GM12878 (cell line): ENCODE measurements at regions not wholly inside any gene's neighbourhood (a gene's known extent, or its start where the extent isn't known, plus 50 kb on each side); places are given as distances from the start of the nearest gene placed in this dataset.

Experiments used
- ATAC-seq: fragments of 200-7000 bp; cut with Tn5 transposase; 3 replicates; pipeline ENCODE4 v1.9.1; 2020; ENCODE audit warnings: mild to moderate bottlenecking, moderate library complexity
- BruUV-seq: library from RNA; stranded (reverse); fragments of 400-500 nt; replicated peaks from 2 replicates; lab custom pipeline; 2021; lab: Mats Ljungman, UMichigan
- CTCF ChIA-PET: fragments of 300-600 bp; sonication (Branson Sonifier 250); formaldehyde crosslinking; extraction: SDS; loops from one replicate; lab custom pipeline; 2021; ENCODE audit warnings: inconsistent platforms; lab: Yijun Ruan, JAX
- POLR2A ChIA-PET: fragments of 350-600 bp; formaldehyde crosslinking; extraction: SDS; loops from one replicate; lab custom pipeline; 2021; ENCODE audit warnings: inconsistent platforms; lab: Charles Lee
- RAD21 ChIA-PET: fragments of 300-600 bp; sonication (Branson Sonifier 250); formaldehyde crosslinking; loops from one replicate; lab custom pipeline; 2023; ENCODE audit warnings: antibody characterized with exemption; ENCODE audit not compliant: unreplicated experiment; lab: Charles Lee
- SMC1A ChIA-PET: fragments of 300-600 bp; sonication (Branson Sonifier 250); formaldehyde crosslinking; loops from one replicate; lab custom pipeline; 2023; ENCODE audit not compliant: unreplicated experiment, uncharacterized antibody; lab: Charles Lee
- DNase-seq: peaks from one replicate; pipeline ENCODE4 v3.0.0-alpha.2; 2011; ENCODE audit warnings: low read depth, low spot score
- FAIRE-seq: peaks from 3 replicates; lab custom pipeline; 2011; peaks lifted over from hg19 to GRCh38; lab: Jason Lieb, UNC
- H2AFZ ChIP-seq: 2 replicates; pipeline ENCODE4 v1.6.0; 2011; ENCODE audit warnings: low read depth, low read length, control low read depth; ENCODE audit not compliant: control insufficient read depth
- H3K27ac ChIP-seq: 2 replicates; pipeline ENCODE4 v1.5.1; 2011; ENCODE audit warnings: control low read depth; ENCODE audit not compliant: control insufficient read depth, insufficient read depth
- H3K27me3 ChIP-seq, 2 experiments: replicated peaks in 1 of 2; 2 replicates each; pipeline versions ENCODE4 v1.6.0 to v1.6.1; 2011; ENCODE audit warnings: low read length in 1 of 2; ENCODE audit not compliant: control insufficient read depth in 2 of 2, insufficient read depth in 2 of 2
- H3K36me3 ChIP-seq, 2 experiments: 2 replicates each; pipeline ENCODE4 v1.5.1; 2011; ENCODE audit warnings: low read length in 1 of 2; ENCODE audit not compliant: control insufficient read depth in 2 of 2, insufficient read depth in 2 of 2
- H3K4me1 ChIP-seq: 2 replicates; pipeline ENCODE4 v1.6.1; 2011; ENCODE audit warnings: mild to moderate bottlenecking, low read length, moderate library complexity, mixed read lengths; ENCODE audit not compliant: control insufficient read depth, insufficient read depth
- H3K4me2 ChIP-seq: 2 replicates; pipeline ENCODE4 v1.6.0; 2011; ENCODE audit warnings: control low read depth; ENCODE audit not compliant: control insufficient read depth, insufficient read depth
- H3K4me3 ChIP-seq: fragments of 200-600 bp; sonication (generic); 2 replicates; pipeline ENCODE4 v1.5.1; 2016
- H3K79me2 ChIP-seq: 2 replicates; pipeline ENCODE4 v1.6.0; 2011; ENCODE audit warnings: low read length; ENCODE audit not compliant: control insufficient read depth, insufficient read depth
- H3K9ac ChIP-seq: 2 replicates; pipeline ENCODE4 v1.8.0; 2011; ENCODE audit warnings: low read length, control low read depth, mixed read lengths; ENCODE audit not compliant: control insufficient read depth, insufficient read depth
- H3K9me3 ChIP-seq: replicated peaks from 3 replicates; pipeline ENCODE4 v1.5.1; 2011; ENCODE audit warnings: mild to moderate bottlenecking, low read length; ENCODE audit not compliant: control insufficient read depth, insufficient read depth
- H4K20me1 ChIP-seq: 2 replicates; pipeline ENCODE4 v1.6.0; 2011; ENCODE audit not compliant: control insufficient read depth, insufficient read depth
- E2F4 ChIP-seq: IDR thresholded peaks from 2 replicates; pipeline ENCODE4 v1.6.1; 2012; ENCODE audit warnings: low read depth, low read length, improper control_type of control experiment
- ETV6 ChIP-seq, 2 experiments: fragments of 450-650 bp in 1 of 2; IDR thresholded peaks in 1 of 2; conservative IDR thresholded peaks in 1 of 2; 2 replicates each; pipeline ENCODE4 v1.6.1; 2014; ENCODE audit warnings: antibody characterized with exemption in 1 of 2, borderline replicate concordance in 1 of 2, low read depth in 1 of 2, mild to moderate bottlenecking in 1 of 2, moderate library complexity in 1 of 2
- HSF1 ChIP-seq: fragments of 150-350 bp; IDR thresholded peaks from 2 replicates; pipeline ENCODE4 v1.6.1; 2014; ENCODE audit warnings: mild to moderate bottlenecking, low read depth, low read length
- KAT2A ChIP-seq: conservative IDR thresholded peaks from 2 replicates; pipeline ENCODE4 v1.6.1; 2011; ENCODE audit warnings: low read depth, low read length; ENCODE audit not compliant: control insufficient read depth
- POU2F2 ChIP-seq: IDR thresholded peaks from 3 replicates; pipeline ENCODE4 v1.6.1; 2011; ENCODE audit warnings: low read depth, mild to moderate bottlenecking, low read length, borderline replicate concordance
- RAD21 ChIP-seq: IDR thresholded peaks from 2 replicates; pipeline ENCODE4 v1.6.1; 2011; ENCODE audit warnings: mild to moderate bottlenecking, low read depth, low read length, moderate library complexity; ENCODE audit not compliant: insufficient read depth
- REST ChIP-seq: IDR thresholded peaks from 2 replicates; pipeline ENCODE4 v1.6.1; 2012; ENCODE audit warnings: mild to moderate bottlenecking, low read depth, low read length
- SPI1 ChIP-seq: IDR thresholded peaks from 2 replicates; pipeline ENCODE4 v1.6.1; 2011; ENCODE audit warnings: low read depth, mild to moderate bottlenecking, low read length, moderate library complexity, borderline replicate concordance; ENCODE audit not compliant: insufficient read depth
- ZBTB4 ChIP-seq: fragments of 450-650 bp; formaldehyde crosslinking; IDR thresholded peaks from 2 replicates; pipeline ENCODE4 v1.4.0; 2022; ENCODE audit warnings: mild to moderate bottlenecking, moderate library complexity
- ZNF622 ChIP-seq: fragments of 450-650 bp; IDR thresholded peaks from 2 replicates; pipeline ENCODE4 v1.6.1; 2017; ENCODE audit warnings: mild to moderate bottlenecking, inconsistent platforms
- WGBS: methylation state at CpG from one replicate; pipeline ENCODE4 v1.1.6; 2016; ENCODE audit warnings: low lambda C conversion rate; ENCODE audit not compliant: insufficient replicate concordance, insufficient coverage; ENCODE audit errors: missing lambda C conversion rate; 5-methylcytosine and 5-hydroxymethylcytosine counted together
- in situ Hi-C: fragments of 300-500 bp; cut with MboI; formaldehyde crosslinking; loops from 9 replicates; pipeline ENCODE4 v1.14.3; 2018; ENCODE audit warnings: mixed read lengths
- intact Hi-C: fragments of 100-400 bp; cut with micrococcal nuclease; formaldehyde crosslinking; loops from one replicate; pipeline ENCODE4 v1.14.2; 2022; ENCODE audit not compliant: unreplicated experiment

GRCh38 chr3:154794814-154795445 lies 285.2 kb upstream of the MME start (continued):
- no peak for TF ChIP-seq ZBTB4 (CRISPR knock-in tag)
- no peak for TF ChIP-seq POU2F2
- no peak for TF ChIP-seq KAT2A
- TF ChIP-seq ZNF622 = no peak

- Histone ChIP-seq H3K9me3 (no peaks in the 10 kb centered on the region), H3K27ac (no peak overlapping the region), H3K4me1 (no peaks in the 10 kb centered on the region), H3K27me3 (no peaks in the 10 kb centered on the region), H3K9ac (no peak overlapping the region), H3K79me2 (no peaks in the 10 kb centered on the region), H2AFZ (no peak overlapping the region), H4K20me1 (no peaks in the 10 kb centered on the region), H3K4me2 (no peak overlapping the region), H3K4me3 (no peak overlapping the region), H3K36me3 (no peaks in the 10 kb centered on the region)
- BruUV-seq = no TSS peak
- no peak for ATAC-seq
- CTCF ChIA-PET = interaction anchor here (1.0 kb wide), 1 partner anchor 12 kb away, joined by 3 read pairs; no protein-coding TSS in a partner anchor
- RAD21 ChIA-PET = no interaction called here
- SMC1A ChIA-PET = no interaction called here
- WGBS = 0% methylated on average over 1 of the region's 1 CpG
- no peak for FAIRE-seq
- in situ Hi-C loops (no loop called here), intact Hi-C loops (no loop called here)
- POLR2A ChIA-PET = no interaction called here
- no peak for DNase-seq
- TF ChIP-seq REST = no peak
- no peak for TF ChIP-seq SPI1
- no peak for TF ChIP-seq ETV6 (conservative IDR thresholded peaks at IDR 0.05 in 1 of 2, IDR thresholded peaks at IDR 0.05 in 1 of 2; ENCODE audit: borderline replicate concordance in 1 of 2, low read depth in 1 of 2)
- no peak for TF ChIP-seq E2F4
- no peak for TF ChIP-seq HSF1
- TF ChIP-seq RAD21 = no peak
Measured at GRCh38 chr3:154794391-154794790, 285.7 kb upstream of the MME start.
